Natural killer cell (primary cell): ENCODE measurements at regions not wholly inside any gene's neighbourhood (a gene's known extent, or its start where the extent isn't known, plus 50 kb on each side); places are given as distances from the start of the nearest gene placed in this dataset.

Experiments
- ATAC-seq, 3 donors: fragments of 150-1000 bp in 2 of 3; fragments of 200-7000 bp in 1 of 3; cut with Tn5 transposase; 1 replicate in 1 of 3; 2 replicates in 2 of 3; pipeline ENCODE4 v1.10.0; 2021; ENCODE audit warnings: mild to moderate bottlenecking in 2 of 3, moderate library complexity in 2 of 3
- DNase-seq, 2 donors: peaks; one replicate each; pipeline versions ENCODE4 v3.0.0 to v3.0.0-alpha.2; 2013 to 2021; ENCODE audit warnings: mixed read lengths in 1 of 2
- H3K27ac ChIP-seq: one replicate; pipeline ENCODE4 v1.5.1; 2013; ENCODE audit warnings: mild to moderate bottlenecking, low read length
- H3K27me3 ChIP-seq: one replicate; pipeline ENCODE4 v1.6.1; 2013; ENCODE audit warnings: low read length; ENCODE audit not compliant: control insufficient read depth, insufficient read depth
- H3K36me3 ChIP-seq: one replicate; pipeline ENCODE4 v1.6.1; 2013; ENCODE audit warnings: low read length; ENCODE audit not compliant: control insufficient read depth, insufficient read depth
- H3K4me1 ChIP-seq: one replicate; pipeline ENCODE4 v1.6.1; 2013; ENCODE audit warnings: low read length; ENCODE audit not compliant: control insufficient read depth, insufficient read depth
- H3K4me3 ChIP-seq: one replicate; pipeline ENCODE4 v1.5.1; 2013; ENCODE audit warnings: low read length
- H3K9me3 ChIP-seq: one replicate; pipeline ENCODE4 v1.6.1; 2013; ENCODE audit warnings: low read length; ENCODE audit not compliant: control insufficient read depth, insufficient read depth
- H3K27ac Mint-ChIP-seq, 2 donors: one replicate each; pipeline ENCODE4 v1.8.0; 2022; ENCODE audit warnings: mild to moderate bottlenecking in 2 of 2, mixed read lengths in 2 of 2, moderate library complexity in 1 of 2
- H3K27me3 Mint-ChIP-seq, 2 donors: one replicate each; pipeline ENCODE4 v1.8.0; 2022; ENCODE audit warnings: low read depth in 2 of 2, mixed read lengths in 2 of 2
- H3K36me3 Mint-ChIP-seq: one replicate; pipeline ENCODE4 v1.8.0; 2022; ENCODE audit warnings: mixed read lengths
- H3K4me1 Mint-ChIP-seq, 2 donors: one replicate each; pipeline ENCODE4 v1.8.0; 2022; ENCODE audit warnings: mixed read lengths in 2 of 2
- H3K4me3 Mint-ChIP-seq: one replicate; pipeline ENCODE4 v1.8.0; 2022; ENCODE audit warnings: mild to moderate bottlenecking, moderate library complexity, mixed read lengths
- H3K9me3 Mint-ChIP-seq, 2 donors: one replicate each; pipeline ENCODE4 v1.8.0; 2022; ENCODE audit warnings: mixed read lengths in 2 of 2
- WGBS: methylation state at CpG from one replicate; pipeline ENCODE4 v1.1.7; 2013; ENCODE audit warnings: missing lambda C conversion rate; ENCODE audit not compliant: insufficient coverage; 5-methylcytosine and 5-hydroxymethylcytosine counted together
- intact Hi-C: fragments of 100-400 bp; cut with micrococcal nuclease; formaldehyde crosslinking; loops from one replicate; pipeline ENCODE4 v1.14.2; 2022
- TF ChIP-seq, protein P1 (sequence below): fragments of 200-600 bp; IDR thresholded peaks from one replicate; pipeline ENCODE4 v1.8.0; 2022; ENCODE audit warnings: antibody characterized with exemption

DNA sequence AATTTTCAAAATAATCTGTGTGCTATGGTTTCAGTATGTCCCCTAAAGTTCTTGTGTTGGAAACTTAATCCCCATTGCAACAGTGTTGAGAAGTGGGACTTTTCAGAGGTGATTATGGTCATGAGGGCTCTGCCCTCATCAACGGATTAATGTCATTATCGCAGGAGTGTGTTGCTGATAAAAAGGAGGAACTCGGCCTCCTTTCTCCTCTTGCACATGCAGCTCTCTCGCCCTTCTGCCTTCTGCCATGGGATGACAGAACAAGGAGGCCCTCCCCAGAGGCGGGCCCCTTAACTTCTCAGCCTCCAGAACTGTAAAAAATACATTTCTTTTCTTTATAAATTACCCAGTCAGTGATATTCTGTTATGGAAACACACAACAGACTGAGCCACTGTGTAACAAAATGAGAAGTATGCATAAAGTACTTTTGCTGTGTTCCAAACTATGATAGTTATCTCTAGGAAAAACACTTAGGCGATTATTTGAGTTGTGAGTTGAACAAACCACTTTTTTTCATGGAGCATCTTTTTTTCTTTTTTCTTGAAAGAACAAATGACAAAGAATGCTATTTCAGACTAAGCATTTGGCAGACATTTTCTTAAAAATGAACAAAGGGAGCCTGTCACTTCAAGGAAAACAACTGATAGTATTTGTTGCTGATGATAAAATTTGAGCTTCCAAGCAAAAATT, 134.8 kb upstream of the FUT8 start:
- Mint-ChIP-seq H3K36me3 (no peaks in the 10 kb centered on the region), H3K27me3 (no peaks in the 10 kb centered on the region), H3K27ac (no peak overlapping the region), H3K9me3 (no peaks in the 10 kb centered on the region), H3K4me1 (peaks cover 12% of the 10 kb centered on the region in 2 donors), H3K4me3 (no peak overlapping the region)
- intact Hi-C loops: no loop called here
- TF ChIP-seq, protein P1, sequence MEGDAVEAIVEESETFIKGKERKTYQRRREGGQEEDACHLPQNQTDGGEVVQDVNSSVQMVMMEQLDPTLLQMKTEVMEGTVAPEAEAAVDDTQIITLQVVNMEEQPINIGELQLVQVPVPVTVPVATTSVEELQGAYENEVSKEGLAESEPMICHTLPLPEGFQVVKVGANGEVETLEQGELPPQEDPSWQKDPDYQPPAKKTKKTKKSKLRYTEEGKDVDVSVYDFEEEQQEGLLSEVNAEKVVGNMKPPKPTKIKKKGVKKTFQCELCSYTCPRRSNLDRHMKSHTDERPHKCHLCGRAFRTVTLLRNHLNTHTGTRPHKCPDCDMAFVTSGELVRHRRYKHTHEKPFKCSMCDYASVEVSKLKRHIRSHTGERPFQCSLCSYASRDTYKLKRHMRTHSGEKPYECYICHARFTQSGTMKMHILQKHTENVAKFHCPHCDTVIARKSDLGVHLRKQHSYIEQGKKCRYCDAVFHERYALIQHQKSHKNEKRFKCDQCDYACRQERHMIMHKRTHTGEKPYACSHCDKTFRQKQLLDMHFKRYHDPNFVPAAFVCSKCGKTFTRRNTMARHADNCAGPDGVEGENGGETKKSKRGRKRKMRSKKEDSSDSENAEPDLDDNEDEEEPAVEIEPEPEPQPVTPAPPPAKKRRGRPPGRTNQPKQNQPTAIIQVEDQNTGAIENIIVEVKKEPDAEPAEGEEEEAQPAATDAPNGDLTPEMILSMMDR: no peak
- Histone ChIP-seq H3K9me3 (no peaks in the 10 kb centered on the region), H3K36me3 (no peaks in the 10 kb centered on the region), H3K27me3 (no peaks in the 10 kb centered on the region), H3K27ac (no peak overlapping the region), H3K4me3 (no peak overlapping the region), H3K4me1 (peaks cover 10% of the 10 kb centered on the region)
- WGBS: 57% methylated on average over 6 of the region's 6 CpGs
- no peak for DNase-seq
- no peak for ATAC-seq

DNA sequence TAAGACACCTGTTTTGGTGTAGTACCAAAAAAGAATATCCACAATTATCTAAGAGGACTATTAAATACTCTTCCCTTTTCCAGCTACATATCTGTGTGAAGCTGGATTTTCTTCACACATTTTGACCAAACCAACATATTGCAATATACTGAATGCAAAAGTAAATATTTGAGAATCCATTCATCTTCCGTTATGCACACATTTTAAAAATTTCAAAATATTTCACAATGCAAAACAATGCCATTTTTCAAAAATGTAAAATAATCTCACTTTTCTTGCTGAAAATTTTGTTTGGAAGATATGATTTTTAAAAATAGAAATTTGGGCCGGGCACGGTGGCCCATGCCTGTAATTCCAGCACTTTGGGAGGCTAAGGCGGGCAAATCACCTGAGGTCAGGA, 133.9 kb upstream of the FUT8 start:
- H3K27ac Mint-ChIP-seq: no peak overlapping the region
- no peak for ATAC-seq
- peaks cover 20% of the 10 kb centered on the region in 2 donors for H3K4me1 Mint-ChIP-seq
- peaks cover 16% of the 10 kb centered on the region for H3K4me1 ChIP-seq
- H3K27me3 Mint-ChIP-seq: no peaks in the 10 kb centered on the region
- TF ChIP-seq, protein P1: no peak
- WGBS: 95% methylated on average over 3 of the region's 4 CpGs
- intact Hi-C loops: no loop called here
- no peaks in the 10 kb centered on the region for H3K9me3 Mint-ChIP-seq
- no peak overlapping the region for H3K4me3 Mint-ChIP-seq
- H3K36me3 Mint-ChIP-seq: no peaks in the 10 kb centered on the region
- no peaks in the 10 kb centered on the region for H3K36me3 ChIP-seq
- H3K27ac ChIP-seq: no peak overlapping the region
- no peak for DNase-seq
- H3K4me3 ChIP-seq: no peak overlapping the region
- no peaks in the 10 kb centered on the region for H3K9me3 ChIP-seq
- no peaks in the 10 kb centered on the region for H3K27me3 ChIP-seq

DNA sequence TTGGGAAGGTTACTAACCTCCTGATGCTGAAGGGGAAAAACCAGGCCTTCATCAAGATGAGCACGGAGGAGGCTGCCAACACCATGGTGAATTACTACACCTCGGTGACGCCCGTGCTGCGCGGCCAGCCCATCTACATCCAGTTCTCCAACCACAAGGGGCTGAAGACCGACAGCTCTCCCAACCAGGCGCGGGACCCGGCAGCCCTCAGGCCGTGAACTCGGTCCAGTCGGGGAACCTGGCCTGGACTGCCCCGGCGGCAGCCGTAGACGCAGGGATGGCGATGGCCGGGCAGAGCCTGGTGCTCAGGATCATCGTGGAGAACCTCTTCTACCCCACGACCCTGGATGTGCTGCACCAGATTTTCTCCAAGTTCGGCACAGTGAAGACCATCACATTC, 133.0 kb upstream of the FUT8 start:
- intact Hi-C loops: no loop called here
- DNase-seq (no peak), ATAC-seq (no peak)
- Mint-ChIP-seq H3K4me1 (peaks cover 20% of the 10 kb centered on the region in 2 donors), H3K9me3 (no peaks in the 10 kb centered on the region), H3K27me3 (no peaks in the 10 kb centered on the region), H3K36me3 (no peaks in the 10 kb centered on the region), H3K4me3 (no peak overlapping the region), H3K27ac (no peak overlapping the region)
- Histone ChIP-seq H3K4me1 (peaks cover 23% of the 10 kb centered on the region), H3K9me3 (no peaks in the 10 kb centered on the region), H3K27ac (no peak overlapping the region), H3K4me3 (no peak overlapping the region), H3K27me3 (no peaks in the 10 kb centered on the region), H3K36me3 (no peaks in the 10 kb centered on the region)
- WGBS: 97% methylated on average over 22 of the region's 22 CpGs
- TF ChIP-seq, protein P1: no peak

DNA sequence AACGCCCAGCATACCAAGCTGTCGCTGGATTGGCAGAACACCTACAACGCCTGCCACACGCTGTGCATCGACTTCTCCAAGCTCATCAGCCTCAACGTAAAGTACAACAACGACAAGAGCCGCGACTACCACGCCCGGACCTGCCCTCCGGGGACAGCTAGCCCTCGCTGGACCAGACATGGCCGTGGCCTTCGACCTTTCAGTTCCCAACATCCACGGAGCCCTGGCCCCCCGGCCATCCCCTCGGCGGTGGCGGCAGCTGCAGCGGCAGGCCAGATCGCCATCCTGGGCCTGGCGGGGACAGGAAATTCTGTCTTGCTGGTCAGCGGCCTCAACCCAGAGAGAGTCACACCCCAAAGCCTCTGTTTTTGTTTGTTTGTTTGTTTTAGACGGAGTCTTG, 132.6 kb upstream of the FUT8 start:
- Histone ChIP-seq H3K27ac (no peak overlapping the region), H3K9me3 (no peaks in the 10 kb centered on the region), H3K4me3 (no peak overlapping the region), H3K36me3 (no peaks in the 10 kb centered on the region), H3K4me1 (peaks cover 23% of the 10 kb centered on the region), H3K27me3 (no peaks in the 10 kb centered on the region)
- intact Hi-C loops: no loop called here
- DNase-seq: no peak
- Mint-ChIP-seq H3K4me3 (no peak overlapping the region), H3K27ac (no peak overlapping the region), H3K36me3 (no peaks in the 10 kb centered on the region), H3K4me1 (peaks cover 20% of the 10 kb centered on the region in 2 donors), H3K27me3 (no peaks in the 10 kb centered on the region), H3K9me3 (no peaks in the 10 kb centered on the region)
- WGBS: 95% methylated on average over 25 of the region's 25 CpGs
- TF ChIP-seq, protein P1: no peak
- no peak for ATAC-seq
